ENCODE measurements at regions not wholly inside any gene's neighbourhood (a gene's known extent, or its start where the extent isn't known, plus 50 kb on each side); places are given as distances from the start of the nearest gene placed in this dataset.

- TF ChIP-seq CTCF (conservative IDR thresholded peaks at IDR 0.05; ENCODE audit: low read depth, low read length) (no peak), EZH2phosphoT487 (IDR thresholded peaks at IDR 0.05; ENCODE audit: borderline replicate concordance, low read length) (no peak), EZH2 (IDR thresholded peaks at IDR 0.05; ENCODE audit: low read length, unreplicated experiment) (no peak)
Observed at GRCh38 chr15:59830873-59831272, 141.8 kb upstream of the BNIP2 start.

Measured in PC-3 (cell line).